ENCODE measurements at regions not wholly inside any gene's neighbourhood (a gene's known extent, or its start where the extent isn't known, plus 50 kb on each side); places are given as distances from the start of the nearest gene placed in this dataset.

DNA sequence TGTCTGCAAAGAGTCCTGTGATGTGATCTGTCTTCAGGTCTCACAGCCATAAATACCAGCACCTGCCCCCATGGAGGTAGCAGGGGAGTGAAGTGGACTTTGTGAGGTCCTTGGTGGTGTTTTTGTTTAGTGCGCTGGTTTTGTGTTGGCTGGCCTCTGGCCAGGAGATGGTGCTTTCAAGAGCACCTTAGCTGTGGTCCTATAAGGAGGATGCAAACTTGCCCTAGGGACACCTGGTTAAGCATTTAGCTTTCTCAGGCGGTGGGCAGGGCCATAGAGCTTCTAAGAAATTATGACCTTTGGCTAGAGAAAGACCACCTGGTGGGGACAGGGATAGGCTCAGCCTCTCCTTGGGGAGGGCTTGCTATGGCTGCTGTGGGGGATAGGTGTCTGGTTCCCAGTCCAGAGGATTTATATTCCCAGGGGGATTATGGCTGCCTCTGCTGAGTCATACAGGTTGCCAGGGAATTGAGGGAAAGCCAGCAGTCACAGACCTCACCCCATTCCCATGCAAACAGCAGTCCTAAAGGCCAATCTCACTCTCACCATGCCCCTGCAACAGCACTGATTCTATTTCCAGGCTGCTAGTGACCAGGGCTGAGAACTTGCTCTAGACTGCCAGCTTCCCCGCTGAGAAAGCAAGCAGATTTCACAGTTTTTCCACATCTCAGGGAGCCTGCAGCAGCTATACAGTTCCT lies 259.3 kb downstream of the TFAP2B start:
- TF ChIP-seq, protein P1, sequence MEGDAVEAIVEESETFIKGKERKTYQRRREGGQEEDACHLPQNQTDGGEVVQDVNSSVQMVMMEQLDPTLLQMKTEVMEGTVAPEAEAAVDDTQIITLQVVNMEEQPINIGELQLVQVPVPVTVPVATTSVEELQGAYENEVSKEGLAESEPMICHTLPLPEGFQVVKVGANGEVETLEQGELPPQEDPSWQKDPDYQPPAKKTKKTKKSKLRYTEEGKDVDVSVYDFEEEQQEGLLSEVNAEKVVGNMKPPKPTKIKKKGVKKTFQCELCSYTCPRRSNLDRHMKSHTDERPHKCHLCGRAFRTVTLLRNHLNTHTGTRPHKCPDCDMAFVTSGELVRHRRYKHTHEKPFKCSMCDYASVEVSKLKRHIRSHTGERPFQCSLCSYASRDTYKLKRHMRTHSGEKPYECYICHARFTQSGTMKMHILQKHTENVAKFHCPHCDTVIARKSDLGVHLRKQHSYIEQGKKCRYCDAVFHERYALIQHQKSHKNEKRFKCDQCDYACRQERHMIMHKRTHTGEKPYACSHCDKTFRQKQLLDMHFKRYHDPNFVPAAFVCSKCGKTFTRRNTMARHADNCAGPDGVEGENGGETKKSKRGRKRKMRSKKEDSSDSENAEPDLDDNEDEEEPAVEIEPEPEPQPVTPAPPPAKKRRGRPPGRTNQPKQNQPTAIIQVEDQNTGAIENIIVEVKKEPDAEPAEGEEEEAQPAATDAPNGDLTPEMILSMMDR (conservative IDR thresholded peaks at IDR 0.05): no peak
- TF ChIP-seq EZH2 (IDR thresholded peaks at IDR 0.05; ENCODE audit: low read depth): no peak
